Ovary (tissue), 7 donors: ENCODE measurements at regions not wholly inside any gene's neighbourhood (a gene's known extent, or its start where the extent isn't known, plus 50 kb on each side); places are given as distances from the start of the nearest gene placed in this dataset.
A peak's percentile ranks its signal among the peaks of the same experiment; 100 is the strongest.

Experiments
- DNase-seq, 5 donors: peaks; one replicate each; pipeline ENCODE4 v3.0.0-alpha.2; 2019 to 2020
- H3K27ac ChIP-seq, 2 donors: fragments of 200-600 bp; one replicate each; pipeline versions ENCODE4 v1.5.1 to v1.8.0; 2019 to 2022
- H3K27me3 ChIP-seq: fragments of 200-600 bp; one replicate; pipeline ENCODE4 v1.8.0; 2022
- H3K36me3 ChIP-seq: fragments of 200-600 bp; sonication (generic); one replicate; pipeline ENCODE4 v1.5.1; 2019
- H3K4me1 ChIP-seq: one replicate; pipeline ENCODE4 v1.8.1; 2013; ENCODE audit warnings: mild to moderate bottlenecking, moderate library complexity; ENCODE audit not compliant: insufficient read depth
- H3K4me3 ChIP-seq: fragments of 200-600 bp; sonication (generic); one replicate; pipeline ENCODE4 v1.5.1; 2017
- H3K9me3 ChIP-seq, 2 donors: fragments of 200-600 bp in 1 of 2; sonication (generic) in 1 of 2; one replicate each; pipeline versions ENCODE4 v1.5.1 to v1.8.1; 2013 to 2019; ENCODE audit warnings: mild to moderate bottlenecking in 1 of 2, moderate library complexity in 1 of 2
- EP300 ChIP-seq: sonication (generic); formaldehyde crosslinking; IDR thresholded peaks from one replicate; pipeline ENCODE4 v1.6.1; 2017; ENCODE audit warnings: antibody characterized with exemption
- POLR2A ChIP-seq: fragments of 450-650 bp; IDR thresholded peaks from one replicate; pipeline ENCODE4 v1.6.1; 2017; ENCODE audit warnings: antibody characterized with exemption, mild to moderate bottlenecking, moderate library complexity
- WGBS, 3 donors: extraction: QIAGEN DNeasy Blood & Tissue Kit in 1 of 3; methylation state at CpG; one replicate each; pipeline versions ENCODE4 v1.1.5 to v1.1.7; 2013 to 2017; 5-methylcytosine and 5-hydroxymethylcytosine counted together
- intact Hi-C, 4 donors: fragments of 100-400 bp; cut with DNase I; formaldehyde crosslinking; loops; one replicate each; pipeline versions ENCODE4 v1.11.0 to v1.15.1; 2022 to 2023
- TF ChIP-seq, protein P1 (sequence below), 3 donors: fragments of 450-650 bp in 2 of 3; fragments of 200-600 bp in 1 of 3; IDR thresholded peaks; one replicate each; pipeline versions ENCODE4 v1.5.1 to v1.8.0; 2016 to 2022; ENCODE audit warnings: antibody characterized with exemption in 3 of 3, mild to moderate bottlenecking in 1 of 3
- donor health status: DM: no; HTN: no; CAD: no; lungs with moderate emphysema.
- donor health status: DM: no; HTN: no; CAD: no.
- donor health status: Bipolar disorder and iron deficiency.
- donor health status: DM: no; HTN: no; CAD: no.
- donor health status: DM: yes; HTN: yes; CAD: no.

DNA sequence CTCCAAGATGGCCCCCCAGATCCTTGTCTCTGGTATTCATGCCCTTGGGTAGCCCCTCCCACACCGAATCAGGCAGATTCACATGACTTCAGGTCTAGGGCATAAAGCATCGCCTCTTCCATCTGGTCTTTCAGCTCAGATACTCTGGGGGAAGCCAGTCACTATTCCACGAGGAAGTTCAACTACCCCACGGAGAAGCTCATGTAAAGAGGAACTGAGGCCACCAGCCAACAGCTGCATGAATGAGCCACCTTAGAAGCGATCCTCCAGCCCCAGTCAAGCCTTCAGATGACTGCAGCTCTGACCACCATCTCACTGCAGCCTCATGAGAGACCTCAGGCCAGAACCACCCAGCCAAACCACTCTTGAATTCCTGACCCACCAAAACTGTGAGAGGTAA, 54.1 kb downstream of the SOCS3 start:
- Histone ChIP-seq H3K4me3 (no peak overlapping the region), H3K27ac (no peak overlapping the region), H3K36me3 (no peaks in the 10 kb centered on the region), H3K9me3 (no peaks in the 10 kb centered on the region), H3K27me3 (no peaks in the 10 kb centered on the region), H3K4me1 (peaks cover 14% of the 10 kb centered on the region)
- TF ChIP-seq POLR2A (no peak), EP300 (no peak)
- TF ChIP-seq, protein P1, sequence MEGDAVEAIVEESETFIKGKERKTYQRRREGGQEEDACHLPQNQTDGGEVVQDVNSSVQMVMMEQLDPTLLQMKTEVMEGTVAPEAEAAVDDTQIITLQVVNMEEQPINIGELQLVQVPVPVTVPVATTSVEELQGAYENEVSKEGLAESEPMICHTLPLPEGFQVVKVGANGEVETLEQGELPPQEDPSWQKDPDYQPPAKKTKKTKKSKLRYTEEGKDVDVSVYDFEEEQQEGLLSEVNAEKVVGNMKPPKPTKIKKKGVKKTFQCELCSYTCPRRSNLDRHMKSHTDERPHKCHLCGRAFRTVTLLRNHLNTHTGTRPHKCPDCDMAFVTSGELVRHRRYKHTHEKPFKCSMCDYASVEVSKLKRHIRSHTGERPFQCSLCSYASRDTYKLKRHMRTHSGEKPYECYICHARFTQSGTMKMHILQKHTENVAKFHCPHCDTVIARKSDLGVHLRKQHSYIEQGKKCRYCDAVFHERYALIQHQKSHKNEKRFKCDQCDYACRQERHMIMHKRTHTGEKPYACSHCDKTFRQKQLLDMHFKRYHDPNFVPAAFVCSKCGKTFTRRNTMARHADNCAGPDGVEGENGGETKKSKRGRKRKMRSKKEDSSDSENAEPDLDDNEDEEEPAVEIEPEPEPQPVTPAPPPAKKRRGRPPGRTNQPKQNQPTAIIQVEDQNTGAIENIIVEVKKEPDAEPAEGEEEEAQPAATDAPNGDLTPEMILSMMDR (IDR thresholded peaks at IDR 0.05) = no peak
- intact Hi-C loops = no loop called here
- 93 to 97% (median 95%) methylated on average over 5 of the region's 5 CpGs for WGBS, 3 donors
- no peak for DNase-seq

DNA sequence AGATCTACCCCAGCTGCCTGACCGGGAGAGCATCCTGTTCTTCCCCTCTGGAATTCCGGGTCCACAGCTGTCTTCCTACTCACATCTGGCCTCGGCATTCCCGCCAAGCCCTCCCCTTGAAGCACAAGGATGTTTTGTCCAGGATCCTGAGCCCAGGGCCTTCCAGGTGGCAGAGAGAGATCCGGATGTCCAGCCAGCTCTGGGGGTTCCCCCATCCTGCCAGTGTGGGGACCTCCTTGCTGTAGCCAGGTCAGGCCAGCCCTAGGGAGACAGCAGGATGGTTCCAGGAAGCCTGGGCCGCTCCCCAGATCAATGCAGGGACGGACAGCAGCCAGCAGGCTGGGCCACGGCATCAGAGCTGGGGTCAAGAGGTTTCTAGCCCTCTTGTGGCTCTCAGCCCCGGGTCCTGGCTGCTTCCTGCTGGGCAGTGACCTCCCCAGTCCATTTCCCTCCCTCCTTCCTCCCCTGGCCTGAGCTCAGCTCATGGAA, 55.3 kb downstream of the SOCS3 start:
- intact Hi-C loops = no loop called here
- H3K27ac ChIP-seq = no peak overlapping the region
- WGBS, 3 donors = 33 to 40% (median 36%) methylated on average over 9 of the region's 9 CpGs
- DNase-seq = peak in 1 of 5 donors; percentile 49
- no peaks in the 10 kb centered on the region for H3K9me3 ChIP-seq
- no peak overlapping the region for H3K4me3 ChIP-seq
- no peaks in the 10 kb centered on the region for H3K27me3 ChIP-seq
- TF ChIP-seq EP300 = no peak
- TF ChIP-seq, protein P1 (IDR thresholded peaks at IDR 0.05) = no peak
- TF ChIP-seq POLR2A = no peak
- peaks cover 9% of the 10 kb centered on the region for H3K4me1 ChIP-seq
- no peaks in the 10 kb centered on the region for H3K36me3 ChIP-seq

DNA sequence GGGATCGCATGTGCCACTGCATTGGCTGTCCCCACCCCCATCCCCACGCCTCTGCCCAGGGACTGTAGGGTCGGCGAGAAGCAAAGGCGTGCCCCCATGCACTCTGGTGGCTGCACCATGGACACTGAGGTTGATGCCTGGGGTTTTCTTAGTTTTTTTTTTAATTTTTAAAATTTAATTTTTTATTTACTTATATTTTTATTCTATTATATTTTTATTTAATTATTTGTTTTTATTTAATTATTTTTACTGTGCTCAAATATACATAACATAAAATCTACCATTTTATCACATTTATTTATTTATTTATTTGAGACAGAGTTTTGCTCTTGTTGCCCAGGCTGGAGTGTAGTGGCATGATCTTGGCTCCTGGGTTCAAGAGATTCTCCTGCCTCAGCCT, 57.4 kb downstream of the SOCS3 start:
- Histone ChIP-seq H3K9me3 (no peaks in the 10 kb centered on the region), H3K27ac (no peak overlapping the region), H3K4me1 (peaks cover 2% of the 10 kb centered on the region), H3K36me3 (no peaks in the 10 kb centered on the region), H3K27me3 (no peaks in the 10 kb centered on the region), H3K4me3 (no peak overlapping the region)
- intact Hi-C loops = no loop called here
- WGBS, 3 donors = 93 to 95% (median 94%) methylated on average over 5 of the region's 5 CpGs
- TF ChIP-seq POLR2A = no peak
- no peak for DNase-seq

DNA sequence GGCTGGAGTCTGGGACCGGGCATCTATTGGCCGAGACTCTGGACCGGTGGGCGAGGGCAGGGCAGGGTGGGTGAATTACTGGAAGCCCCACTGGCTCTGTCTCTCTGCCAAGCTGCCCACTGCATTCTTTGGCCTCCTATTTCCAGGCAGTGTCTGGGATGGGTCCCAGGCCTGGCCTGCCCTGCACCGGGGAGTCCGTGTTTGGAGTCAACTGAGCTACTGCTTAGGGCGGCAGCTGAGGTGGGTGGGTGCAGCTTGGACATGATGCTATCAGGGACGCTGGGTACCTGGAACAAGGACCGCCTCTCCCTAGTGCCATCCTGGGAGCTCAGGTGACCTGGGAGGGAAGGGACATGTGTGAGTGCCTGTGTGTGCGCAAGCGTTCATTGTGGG, 58.1 kb downstream of the SOCS3 start:
- no peak for DNase-seq
- Histone ChIP-seq H3K36me3 (no peaks in the 10 kb centered on the region), H3K9me3 (no peaks in the 10 kb centered on the region), H3K4me1 (peaks cover 2% of the 10 kb centered on the region), H3K27ac (no peak overlapping the region), H3K4me3 (no peak overlapping the region), H3K27me3 (no peaks in the 10 kb centered on the region)
- 81 to 93% (median 89%) methylated on average over 9 to 11 of the region's 11 CpGs for WGBS, 3 donors
- no peak for TF ChIP-seq EP300
- TF ChIP-seq, protein P1 (IDR thresholded peaks at IDR 0.05) = no peak
- intact Hi-C loops = no loop called here

DNA sequence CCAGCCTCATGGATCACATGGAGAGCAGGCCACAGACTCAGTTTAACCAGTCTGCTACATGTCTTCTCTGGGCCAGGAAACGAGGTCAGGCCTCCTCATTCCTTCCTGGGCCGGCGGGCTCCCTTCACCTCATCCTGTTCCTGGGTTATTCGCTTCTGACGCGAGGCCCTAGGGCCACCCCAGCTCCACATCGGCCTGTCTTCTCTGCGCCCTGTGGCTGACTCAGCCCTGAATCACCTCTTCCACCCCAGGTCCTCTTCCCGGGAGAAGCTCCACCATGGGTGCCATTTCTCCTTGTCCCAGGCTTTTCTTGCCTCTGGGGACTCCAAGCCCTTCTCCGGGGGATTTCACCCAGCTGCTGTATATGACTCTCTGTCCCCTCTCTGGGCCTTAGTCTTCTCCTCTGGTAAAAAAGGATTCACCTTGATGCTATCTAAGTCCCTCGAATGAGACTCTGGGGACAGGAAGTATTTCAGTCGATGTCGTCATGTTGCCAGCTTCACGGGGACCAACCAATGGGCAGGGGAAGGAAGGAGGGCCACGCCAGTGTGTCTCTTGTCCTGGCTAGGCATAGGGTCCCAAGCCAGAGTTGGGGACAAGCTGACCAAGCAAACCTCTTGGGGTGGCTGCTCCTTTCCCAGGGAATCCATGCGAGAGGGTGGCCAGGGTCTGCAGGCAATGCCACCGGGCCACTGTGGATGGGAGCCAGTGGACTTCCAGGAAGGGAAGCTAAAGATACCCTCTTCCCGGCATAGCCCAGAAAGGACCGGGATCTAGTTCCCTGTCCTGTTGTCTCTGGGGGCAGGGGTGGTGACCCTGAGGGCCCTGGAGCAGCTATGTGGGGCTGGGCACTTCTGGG, 58.7 kb downstream of the SOCS3 start:
- H3K27ac ChIP-seq = no peak overlapping the region

More for the DNA sequence above, 58.7 kb downstream of the SOCS3 start:
- no peak for DNase-seq
- Histone ChIP-seq H3K9me3 (no peaks in the 10 kb centered on the region), H3K4me1 (peaks cover 2% of the 10 kb centered on the region), H3K36me3 (no peaks in the 10 kb centered on the region), H3K27me3 (no peaks in the 10 kb centered on the region), H3K4me3 (no peak overlapping the region)
- intact Hi-C loops = no loop called here
- TF ChIP-seq, protein P1 (IDR thresholded peaks at IDR 0.05) = no peak
- no peak for TF ChIP-seq POLR2A
- TF ChIP-seq EP300 = no peak
- 90 to 94% (median 94%) methylated on average over 19 of the region's 19 CpGs for WGBS, 3 donors
